Activated naive CD8-positive, alpha-beta T cell treated with anti-CD3 and anti-CD28 coated beads for 36 hours (primary cell): ENCODE measurements at regions not wholly inside any gene's neighbourhood (a gene's known extent, or its start where the extent isn't known, plus 50 kb on each side); places are given as distances from the start of the nearest gene placed in this dataset.

Experiments used
- DNase-seq: peaks from one replicate; pipeline ENCODE4 v3.0.0; 2021
- H3K27ac Mint-ChIP-seq: one replicate; pipeline ENCODE4 v1.8.0; 2022; ENCODE audit warnings: mild to moderate bottlenecking, moderate library complexity, mixed read lengths
- H3K27me3 Mint-ChIP-seq: one replicate; pipeline ENCODE4 v1.8.0; 2022; ENCODE audit warnings: mild to moderate bottlenecking, mixed read lengths
- H3K36me3 Mint-ChIP-seq: one replicate; pipeline ENCODE4 v1.8.0; 2021; ENCODE audit warnings: mild to moderate bottlenecking, mixed read lengths
- H3K4me1 Mint-ChIP-seq: one replicate; pipeline ENCODE4 v1.8.0; 2021; ENCODE audit warnings: mixed read lengths
- H3K4me3 Mint-ChIP-seq: one replicate; pipeline ENCODE4 v1.8.0; 2022; ENCODE audit warnings: mild to moderate bottlenecking, moderate library complexity, mixed read lengths
- H3K9me3 Mint-ChIP-seq: one replicate; pipeline ENCODE4 v1.8.0; 2022; ENCODE audit warnings: mixed read lengths

DNA sequence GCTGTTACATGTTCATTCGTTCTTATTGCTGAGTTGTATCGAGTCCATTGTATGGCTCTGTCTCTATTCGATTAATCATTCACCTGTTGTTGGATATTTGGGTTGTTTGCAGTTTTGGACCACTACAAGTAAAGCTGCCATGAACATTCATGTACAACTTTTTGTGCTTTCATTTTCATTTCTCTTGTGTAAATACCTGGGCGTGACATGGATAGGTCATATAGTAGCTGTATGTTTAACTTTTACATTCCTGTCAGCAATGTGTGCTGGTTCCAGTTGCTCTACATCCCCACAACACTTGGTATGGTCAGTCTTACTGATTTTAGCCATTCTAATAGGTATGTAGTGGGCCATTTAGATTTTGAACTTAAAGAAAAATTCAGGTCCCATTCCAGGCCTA, 194.2 kb upstream of the PLET1 start:
- no peaks in the 10 kb centered on the region for H3K9me3 Mint-ChIP-seq
- H3K4me1 Mint-ChIP-seq = peaks cover 2% of the 10 kb centered on the region
- H3K4me3 Mint-ChIP-seq = no peak overlapping the region
- no peak for DNase-seq
- no peaks in the 10 kb centered on the region for H3K27me3 Mint-ChIP-seq
- H3K27ac Mint-ChIP-seq = no peak overlapping the region
- H3K36me3 Mint-ChIP-seq = no peaks in the 10 kb centered on the region

DNA sequence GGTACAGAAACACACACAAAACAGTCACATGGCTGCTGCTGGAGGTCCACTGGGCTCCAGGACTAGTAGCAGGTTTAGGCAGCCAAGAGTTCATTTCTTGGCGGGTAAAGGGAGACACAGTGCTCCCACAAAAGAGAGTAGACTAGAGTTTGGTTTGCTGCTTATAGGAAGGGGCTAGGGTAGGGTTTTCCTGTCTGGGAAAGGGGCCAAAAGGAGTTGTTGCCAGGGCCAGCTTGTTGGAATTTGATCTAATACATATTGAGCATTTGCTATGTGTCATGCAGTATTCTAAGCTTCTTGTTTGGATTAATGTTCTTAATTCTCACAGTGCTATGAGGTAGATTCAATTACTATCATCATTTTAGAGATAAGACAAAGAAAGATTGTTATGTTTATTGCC, 195.1 kb upstream of the PLET1 start:
- H3K4me3 Mint-ChIP-seq = no peak overlapping the region
- no peaks in the 10 kb centered on the region for H3K27me3 Mint-ChIP-seq
- no peaks in the 10 kb centered on the region for H3K9me3 Mint-ChIP-seq
- H3K4me1 Mint-ChIP-seq = peaks cover 2% of the 10 kb centered on the region
- no peak for DNase-seq
- no peak overlapping the region for H3K27ac Mint-ChIP-seq
- H3K36me3 Mint-ChIP-seq = no peaks in the 10 kb centered on the region

DNA sequence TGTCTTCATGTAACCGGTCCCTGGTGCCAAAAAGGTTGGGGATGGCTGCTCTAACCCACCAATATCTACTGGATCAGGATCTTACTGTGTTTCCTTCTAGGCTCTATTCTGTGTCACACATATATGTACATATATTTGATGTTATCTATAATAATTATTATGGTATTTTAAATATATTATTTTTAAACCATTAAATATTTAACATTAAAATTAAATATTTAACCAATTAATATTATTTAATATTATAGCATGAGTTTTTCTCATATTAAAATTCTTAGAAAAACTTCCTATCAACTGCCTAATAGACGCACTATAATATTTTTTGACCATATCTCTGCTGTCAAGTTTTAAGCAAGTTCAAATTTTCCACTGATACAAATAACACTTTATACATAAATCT, 196.9 kb upstream of the PLET1 start:
- Mint-ChIP-seq H3K4me3 (no peak overlapping the region), H3K36me3 (no peaks in the 10 kb centered on the region), H3K27me3 (no peaks in the 10 kb centered on the region), H3K27ac (no peak overlapping the region), H3K4me1 (peaks cover 2% of the 10 kb centered on the region), H3K9me3 (peaks cover 3% of the 10 kb centered on the region)
- no peak for DNase-seq

DNA sequence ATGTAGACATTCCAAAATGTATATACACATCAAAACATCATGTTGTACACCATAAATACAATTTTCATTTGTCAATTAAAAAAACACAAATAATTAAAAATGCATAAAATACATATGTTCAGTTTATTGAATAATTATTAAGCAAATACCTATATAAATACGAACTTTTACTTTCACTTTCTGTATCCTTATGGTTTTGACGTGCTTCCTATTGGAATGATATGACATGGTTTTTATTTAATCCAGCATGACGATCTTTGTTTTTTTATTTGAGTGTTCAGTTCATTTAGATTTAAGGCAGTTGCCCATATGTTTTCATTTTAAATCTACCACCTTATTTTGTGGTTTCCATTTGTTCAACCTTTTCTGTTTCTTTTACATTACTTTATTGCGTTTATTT, 198.3 kb upstream of the PLET1 start:
- Mint-ChIP-seq H3K36me3 (no peaks in the 10 kb centered on the region), H3K4me3 (no peak overlapping the region), H3K27ac (no peak overlapping the region), H3K27me3 (no peaks in the 10 kb centered on the region), H3K4me1 (peaks cover 2% of the 10 kb centered on the region), H3K9me3 (peaks cover 3% of the 10 kb centered on the region)
- no peak for DNase-seq

DNA sequence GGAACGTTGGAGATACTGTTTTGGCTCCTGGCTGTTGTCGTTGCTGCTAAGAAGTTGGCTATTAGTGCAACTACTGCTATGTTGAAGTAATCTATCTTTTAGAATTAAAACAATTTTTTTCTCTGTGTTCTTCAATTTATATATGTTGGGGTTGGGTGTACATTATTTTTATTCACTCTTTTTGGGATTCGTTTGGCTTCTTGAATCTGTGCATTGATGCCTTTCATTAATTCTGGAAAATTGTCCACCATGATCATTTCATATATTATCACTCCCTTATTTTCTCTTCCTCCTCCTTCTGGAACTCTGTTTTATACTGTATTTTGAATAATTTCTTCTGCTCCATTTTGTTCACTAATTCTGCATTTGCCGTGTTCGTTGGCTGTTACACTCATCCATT, 199.5 kb upstream of the PLET1 start:
- Mint-ChIP-seq H3K4me1 (peaks cover 2% of the 10 kb centered on the region), H3K4me3 (no peak overlapping the region), H3K9me3 (peaks cover 3% of the 10 kb centered on the region), H3K36me3 (no peaks in the 10 kb centered on the region), H3K27me3 (no peaks in the 10 kb centered on the region), H3K27ac (no peak overlapping the region)
- DNase-seq = no peak

DNA sequence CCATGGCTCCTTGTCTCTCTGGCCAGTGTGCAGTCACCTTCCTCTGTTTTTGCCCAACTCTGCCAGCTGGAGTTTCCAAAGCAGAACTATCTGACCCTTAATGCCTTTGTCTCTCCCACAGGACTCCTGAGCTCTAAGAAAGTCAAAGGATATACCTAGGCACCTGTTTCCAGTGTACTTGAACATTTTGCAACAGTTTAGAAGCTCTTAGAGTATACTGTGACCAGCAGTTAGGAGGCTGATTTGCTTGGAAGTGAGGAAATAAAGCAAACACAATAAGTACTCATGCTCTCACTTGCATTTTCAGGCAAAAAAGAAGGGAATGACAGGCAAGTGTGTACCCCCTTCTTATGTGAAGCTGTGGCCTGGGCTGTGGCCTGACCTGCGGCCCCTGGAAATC, 204.3 kb upstream of the PLET1 start:
- no peaks in the 10 kb centered on the region for H3K36me3 Mint-ChIP-seq
- DNase-seq = no peak
- peaks cover 3% of the 10 kb centered on the region for H3K9me3 Mint-ChIP-seq
- no peak overlapping the region for H3K27ac Mint-ChIP-seq
- no peaks in the 10 kb centered on the region for H3K4me1 Mint-ChIP-seq
- no peak overlapping the region for H3K4me3 Mint-ChIP-seq
- H3K27me3 Mint-ChIP-seq = no peaks in the 10 kb centered on the region

DNA sequence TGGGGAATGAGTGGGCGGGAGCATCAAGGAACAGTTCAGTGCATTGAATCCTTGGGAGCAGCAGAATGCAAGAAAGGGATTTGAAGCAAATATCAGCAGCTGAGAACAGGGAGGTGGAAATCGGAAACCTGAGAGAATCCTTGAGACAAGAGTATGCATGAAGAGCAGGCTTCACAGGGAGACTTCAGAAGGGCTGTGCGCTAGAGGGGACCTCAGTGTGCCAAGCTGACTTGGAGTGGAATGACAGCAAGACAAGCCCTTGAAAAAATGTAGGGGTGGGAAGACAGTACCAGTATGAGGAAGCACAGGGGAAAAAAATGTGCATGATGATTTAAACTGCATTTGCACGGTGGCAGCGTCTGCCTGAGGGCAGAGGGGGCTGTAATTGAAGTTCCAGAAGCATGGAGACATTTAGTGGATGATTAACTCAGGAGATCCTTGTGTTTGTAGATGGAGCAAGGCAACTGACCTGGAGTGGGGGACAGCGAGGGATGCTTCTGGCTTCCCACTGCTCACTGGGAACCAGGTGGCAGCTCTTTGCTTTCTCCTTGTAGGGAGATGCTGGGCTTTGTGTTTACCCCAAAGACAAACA, 204.9 kb upstream of the PLET1 start:
- no peak for DNase-seq
- no peak overlapping the region for H3K4me3 Mint-ChIP-seq
- H3K27me3 Mint-ChIP-seq = no peaks in the 10 kb centered on the region
- H3K36me3 Mint-ChIP-seq = no peaks in the 10 kb centered on the region
- peaks cover 3% of the 10 kb centered on the region for H3K9me3 Mint-ChIP-seq
- no peak overlapping the region for H3K27ac Mint-ChIP-seq
- H3K4me1 Mint-ChIP-seq = peaks cover 4% of the 10 kb centered on the region

DNA sequence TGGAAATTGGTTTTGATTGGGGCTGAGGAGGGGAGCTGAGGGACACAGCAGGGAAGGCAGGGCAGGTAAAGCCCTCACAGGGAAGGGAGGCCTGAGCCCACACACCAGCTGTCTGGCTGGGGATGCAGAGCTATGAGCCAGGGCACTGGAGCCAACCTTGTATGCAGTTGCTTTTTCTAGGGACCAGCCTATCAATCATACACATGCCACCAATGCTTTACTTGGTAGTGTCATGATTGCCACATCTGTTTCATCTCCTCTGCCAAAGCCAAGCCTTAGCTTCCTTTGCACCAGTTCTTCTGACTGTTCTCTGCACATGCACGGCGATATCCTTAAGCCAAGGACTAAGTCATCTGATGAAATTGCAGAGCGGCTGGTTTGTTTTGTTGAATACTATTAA, 207.1 kb upstream of the PLET1 start:
- Mint-ChIP-seq H3K4me3 (no peak overlapping the region), H3K4me1 (peaks cover 5% of the 10 kb centered on the region), H3K27me3 (no peaks in the 10 kb centered on the region), H3K9me3 (no peaks in the 10 kb centered on the region), H3K27ac (no peak overlapping the region), H3K36me3 (no peaks in the 10 kb centered on the region)
- DNase-seq = no peak

DNA sequence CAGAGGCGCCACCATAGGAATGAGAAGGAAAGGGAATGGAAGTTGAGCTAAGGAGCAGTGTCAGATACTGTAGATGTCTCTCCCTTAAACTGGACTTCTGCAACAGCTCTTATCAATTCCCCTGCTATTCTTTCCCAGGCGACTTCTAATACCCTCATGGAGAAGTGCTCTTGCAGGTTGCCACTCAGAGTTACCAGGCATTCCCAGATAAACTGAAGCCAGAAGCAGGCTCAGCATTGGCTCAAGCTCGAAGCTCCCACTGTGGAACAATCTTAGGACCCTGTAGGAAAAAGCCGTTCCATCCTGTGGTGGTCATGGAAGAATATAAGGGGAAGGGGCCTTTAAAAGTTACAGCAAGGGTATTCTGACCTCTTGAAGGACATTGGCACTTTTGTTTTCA, 208.7 kb upstream of the PLET1 start:
- Mint-ChIP-seq H3K4me1 (peaks cover 5% of the 10 kb centered on the region), H3K4me3 (no peak overlapping the region), H3K36me3 (no peaks in the 10 kb centered on the region), H3K27ac (no peak overlapping the region), H3K27me3 (no peaks in the 10 kb centered on the region), H3K9me3 (no peaks in the 10 kb centered on the region)
- DNase-seq = no peak

DNA sequence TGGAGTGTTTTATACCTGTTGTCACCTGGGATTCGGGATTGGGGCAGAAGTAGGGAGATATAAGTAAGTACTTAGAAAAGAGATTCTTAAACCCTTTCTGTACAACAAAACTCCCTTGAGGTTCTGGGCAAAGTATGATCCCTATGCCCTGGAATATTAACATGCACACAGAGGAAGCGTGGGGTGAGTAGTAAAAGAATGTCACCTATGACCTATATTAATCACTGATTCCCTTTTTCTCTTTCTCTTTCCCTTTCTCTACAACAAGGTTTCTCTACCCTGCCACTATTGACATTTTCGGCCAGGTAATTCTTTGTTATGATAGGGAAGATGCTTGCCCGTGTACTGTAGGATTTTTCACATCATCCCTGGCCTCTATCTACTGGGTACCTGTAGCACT, 209.7 kb upstream of the PLET1 start:
- Mint-ChIP-seq H3K4me1 (peaks cover 5% of the 10 kb centered on the region), H3K4me3 (no peak overlapping the region), H3K27ac (no peak overlapping the region), H3K9me3 (no peaks in the 10 kb centered on the region), H3K27me3 (no peaks in the 10 kb centered on the region), H3K36me3 (no peaks in the 10 kb centered on the region)
- DNase-seq = no peak

DNA sequence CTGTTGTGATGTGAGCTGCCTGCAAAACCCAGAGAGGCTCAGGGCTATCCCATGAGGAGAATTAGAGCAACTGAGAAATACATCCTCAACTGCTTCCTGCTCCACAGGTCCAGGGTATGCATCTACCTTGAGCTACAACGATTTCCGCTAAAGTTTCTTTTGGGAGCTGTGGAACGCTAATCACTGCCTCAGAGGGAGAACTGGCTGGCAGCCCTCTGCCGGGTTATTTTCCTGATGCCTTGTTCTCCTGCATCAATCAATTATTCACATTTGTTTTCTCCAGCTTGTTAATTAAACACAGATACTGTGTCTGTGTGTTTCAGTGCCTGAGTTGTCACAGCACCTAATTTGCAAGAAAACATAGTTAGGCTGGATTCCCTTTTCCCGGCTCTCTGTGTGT, 211.1 kb upstream of the PLET1 start:
- Mint-ChIP-seq H3K36me3 (no peaks in the 10 kb centered on the region), H3K27me3 (no peaks in the 10 kb centered on the region)

DNA sequence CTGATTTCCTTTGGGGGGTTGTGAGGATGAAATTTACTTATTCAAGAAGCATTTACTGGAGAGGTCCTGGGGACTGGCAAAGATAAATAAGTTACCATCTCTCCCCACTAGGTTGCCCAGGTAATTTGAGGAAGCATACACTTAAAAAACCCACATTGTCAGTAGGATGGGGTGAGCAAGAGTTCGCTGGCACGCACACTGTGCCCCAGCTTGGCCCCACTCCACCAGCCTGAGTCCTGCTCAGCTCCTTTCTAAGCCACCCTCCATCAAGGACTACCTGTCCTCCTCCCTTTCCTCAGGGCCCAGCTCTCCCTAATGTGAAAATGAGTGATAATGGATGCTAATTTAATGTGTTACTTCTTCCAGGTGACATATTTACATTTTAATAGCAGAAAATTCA, 216.5 kb upstream of the PLET1 start:
- Mint-ChIP-seq H3K27me3 (no peaks in the 10 kb centered on the region), H3K4me1 (no peaks in the 10 kb centered on the region), H3K36me3 (no peaks in the 10 kb centered on the region), H3K4me3 (no peak overlapping the region), H3K9me3 (no peaks in the 10 kb centered on the region), H3K27ac (no peak overlapping the region)
- DNase-seq = no peak

More for the DNA sequence above, 211.1 kb upstream of the PLET1 start:
- Mint-ChIP-seq H3K4me1 (peaks cover 5% of the 10 kb centered on the region), H3K9me3 (no peaks in the 10 kb centered on the region), H3K4me3 (no peak overlapping the region), H3K27ac (no peak overlapping the region)
- no peak for DNase-seq

DNA sequence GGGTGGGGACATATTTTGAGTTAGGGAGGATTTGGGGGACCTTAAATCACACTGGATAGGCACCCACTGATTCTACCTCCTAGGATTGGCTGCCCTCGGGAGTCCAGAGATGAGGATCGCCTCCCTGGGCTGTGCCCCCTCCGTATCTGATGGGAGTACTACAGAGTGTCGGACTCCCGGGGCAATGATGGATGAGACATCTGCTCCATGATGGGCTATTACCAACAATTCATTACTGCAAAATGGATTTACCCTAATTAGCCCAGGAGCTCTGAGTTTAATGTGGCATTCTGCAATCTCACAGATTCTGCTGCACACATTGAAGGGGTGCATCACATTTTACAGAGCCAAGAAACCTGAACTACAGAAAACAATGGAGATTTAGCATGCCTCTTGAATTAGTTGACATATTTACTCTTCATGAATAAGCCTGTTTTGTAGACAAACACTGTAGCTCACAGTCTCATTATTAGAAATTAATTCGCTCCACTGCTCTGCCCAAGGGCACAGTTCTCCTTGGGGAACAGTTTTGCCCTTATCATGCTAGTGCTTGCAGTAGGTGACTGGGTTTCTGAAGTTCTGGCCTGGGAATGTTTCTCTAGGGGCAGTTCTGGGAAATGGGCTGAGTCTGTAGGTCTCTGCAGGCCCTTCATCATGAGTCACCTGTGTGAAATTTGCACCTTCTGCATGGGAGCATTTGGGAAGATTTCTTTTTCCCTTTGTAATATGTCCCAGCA, 217.1 kb upstream of the PLET1 start:
- no peak for DNase-seq
- Mint-ChIP-seq H3K4me1 (no peaks in the 10 kb centered on the region), H3K4me3 (no peak overlapping the region), H3K27me3 (no peaks in the 10 kb centered on the region), H3K9me3 (no peaks in the 10 kb centered on the region), H3K27ac (no peak overlapping the region), H3K36me3 (no peaks in the 10 kb centered on the region)

DNA sequence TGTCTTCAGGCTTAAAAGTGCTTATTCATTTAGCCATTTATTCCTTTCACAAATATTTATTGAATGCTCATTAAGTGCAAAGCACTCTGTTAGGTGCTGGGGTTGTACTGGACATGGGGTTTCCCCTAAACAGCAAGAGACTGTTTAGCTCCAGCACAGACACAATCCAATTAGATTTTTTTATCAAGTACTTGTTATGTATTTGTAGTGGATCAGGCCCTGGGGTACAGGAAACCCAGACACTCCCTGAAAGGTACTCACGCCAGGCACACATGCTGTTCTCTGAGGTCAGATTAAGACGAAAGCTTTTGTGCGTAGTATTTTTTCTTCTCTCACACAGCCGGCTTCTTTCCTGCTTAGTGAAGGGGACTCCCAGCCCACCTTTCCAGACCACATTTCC, 218.1 kb upstream of the PLET1 start:
- no peak for DNase-seq
- Mint-ChIP-seq H3K4me3 (no peak overlapping the region), H3K9me3 (no peaks in the 10 kb centered on the region), H3K4me1 (no peaks in the 10 kb centered on the region), H3K27ac (no peak overlapping the region), H3K36me3 (no peaks in the 10 kb centered on the region), H3K27me3 (no peaks in the 10 kb centered on the region)

DNA sequence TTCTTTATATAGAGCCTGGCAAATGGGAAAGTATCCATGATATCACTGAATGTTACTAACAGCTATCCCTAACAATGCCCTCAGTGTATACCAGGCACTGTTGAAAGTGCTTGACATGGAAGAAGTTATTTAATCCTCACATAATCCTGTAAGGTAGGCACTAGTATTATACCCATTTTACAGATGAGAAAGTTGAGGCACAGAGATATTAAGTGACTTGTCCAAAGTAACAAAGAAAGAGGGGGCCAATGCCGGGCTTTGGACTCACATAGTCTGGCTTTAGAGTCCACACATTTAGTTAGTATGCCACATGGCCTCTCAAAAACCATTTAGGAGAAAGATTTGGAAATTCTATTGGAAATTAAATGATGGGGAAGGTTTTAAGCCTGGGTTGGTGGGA, 220.8 kb upstream of the PLET1 start:
- DNase-seq = no peak
- H3K36me3 Mint-ChIP-seq = no peaks in the 10 kb centered on the region
- no peaks in the 10 kb centered on the region for H3K27me3 Mint-ChIP-seq
- H3K4me1 Mint-ChIP-seq = no peaks in the 10 kb centered on the region
- H3K4me3 Mint-ChIP-seq = no peak overlapping the region
- H3K9me3 Mint-ChIP-seq = no peaks in the 10 kb centered on the region
- no peak overlapping the region for H3K27ac Mint-ChIP-seq

DNA sequence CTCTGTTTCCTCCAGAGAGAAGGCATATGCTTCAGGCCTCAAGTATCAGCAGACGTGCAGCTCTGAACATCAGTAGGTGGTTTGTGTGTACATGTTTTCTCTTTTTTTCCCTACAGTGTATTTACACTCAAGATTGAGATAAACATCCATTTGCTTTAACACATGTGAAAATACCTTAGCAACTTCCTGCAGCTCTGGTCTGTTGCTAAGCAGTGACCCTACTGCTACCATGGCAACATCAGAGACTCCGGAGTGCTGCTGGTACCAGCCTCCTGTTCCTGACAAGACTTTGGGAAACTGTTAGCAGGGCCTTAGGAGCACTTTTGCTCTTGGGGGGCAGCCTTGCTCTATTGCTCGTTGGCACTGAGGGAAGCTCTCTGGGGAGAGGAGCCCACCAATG, 221.2 kb upstream of the PLET1 start:
- Mint-ChIP-seq H3K4me3 (no peak overlapping the region), H3K9me3 (no peaks in the 10 kb centered on the region), H3K27me3 (no peaks in the 10 kb centered on the region), H3K4me1 (no peaks in the 10 kb centered on the region), H3K36me3 (no peaks in the 10 kb centered on the region), H3K27ac (no peak overlapping the region)
- DNase-seq = no peak
